ENCODE measurements at regions not wholly inside any gene's neighbourhood (a gene's known extent, or its start where the extent isn't known, plus 50 kb on each side); places are given as distances from the start of the nearest gene placed in this dataset.
A peak's percentile ranks its signal among the peaks of the same experiment; 100 is the strongest.

- TF ChIP-seq CTCF (IDR thresholded peaks at IDR 0.05; ENCODE audit: low read depth, low read length): no peak
- Histone ChIP-seq H3K9me3 (ENCODE audit: low read depth) (no peaks in the 10 kb centered on the region), H3K27ac (no peak overlapping the region), H3K4me3 (no peak overlapping the region), H3K4me1 (ENCODE audit: low read depth) (no peaks in the 10 kb centered on the region), H3K36me3 (no peaks in the 10 kb centered on the region), H3K27me3 (no peaks in the 10 kb centered on the region)
- no peak for DNase-seq (ENCODE audit: low read depth in 1 of 2, low spot score in 1 of 2)
Measured at GRCh38 chr14:30440961-30441360, 118.0 kb upstream of the G2E3 start.

GRCh38 chr14:30443368-30444007 lies 115.5 kb upstream of the G2E3 start:
- H3K4me3 ChIP-seq: no peak overlapping the region
- H3K27ac ChIP-seq: no peak overlapping the region
- no peaks in the 10 kb centered on the region for H3K9me3 ChIP-seq (ENCODE audit: low read depth)
- peak; percentile 53 to 66 for DNase-seq (ENCODE audit: low read depth in 1 of 2, low spot score in 1 of 2)
- no peaks in the 10 kb centered on the region for H3K36me3 ChIP-seq
- TF ChIP-seq CTCF (IDR thresholded peaks at IDR 0.05; ENCODE audit: low read depth, low read length): peak; percentile 50
- H3K4me1 ChIP-seq (ENCODE audit: low read depth): no peaks in the 10 kb centered on the region
- no peaks in the 10 kb centered on the region for H3K27me3 ChIP-seq

- no peak overlapping the region for H3K27ac ChIP-seq
- H3K36me3 ChIP-seq: no peaks in the 10 kb centered on the region
- H3K4me3 ChIP-seq: no peak overlapping the region
- H3K4me1 ChIP-seq (ENCODE audit: low read depth): no peaks in the 10 kb centered on the region
- no peak for DNase-seq (ENCODE audit: low read depth in 1 of 2, low spot score in 1 of 2)
- no peak for TF ChIP-seq CTCF (IDR thresholded peaks at IDR 0.05; ENCODE audit: low read depth, low read length)
- no peaks in the 10 kb centered on the region for H3K27me3 ChIP-seq
- H3K9me3 ChIP-seq (ENCODE audit: low read depth): no peaks in the 10 kb centered on the region
Measured at GRCh38 chr14:30444451-30444850, 114.5 kb upstream of the G2E3 start.

GRCh38 chr14:30445011-30445793 lies 113.8 kb upstream of the G2E3 start:
- no peaks in the 10 kb centered on the region for H3K36me3 ChIP-seq
- no peaks in the 10 kb centered on the region for H3K9me3 ChIP-seq (ENCODE audit: low read depth)
- no peak overlapping the region for H3K27ac ChIP-seq
- H3K4me1 ChIP-seq (ENCODE audit: low read depth): peaks cover 6% of the 10 kb centered on the region
- no peak for TF ChIP-seq CTCF (IDR thresholded peaks at IDR 0.05; ENCODE audit: low read depth, low read length)
- H3K27me3 ChIP-seq: no peaks in the 10 kb centered on the region
- DNase-seq (ENCODE audit: low read depth in 1 of 2, low spot score in 1 of 2): no peak
- H3K4me3 ChIP-seq: no peak overlapping the region

- TF ChIP-seq CTCF (IDR thresholded peaks at IDR 0.05; ENCODE audit: low read depth, low read length): no peak
- no peaks in the 10 kb centered on the region for H3K9me3 ChIP-seq (ENCODE audit: low read depth)
- H3K27me3 ChIP-seq: no peaks in the 10 kb centered on the region
- no peak overlapping the region for H3K27ac ChIP-seq
- DNase-seq (ENCODE audit: low read depth in 1 of 2, low spot score in 1 of 2): no peak
- peaks cover 11% of the 10 kb centered on the region for H3K4me1 ChIP-seq (ENCODE audit: low read depth)
- no peaks in the 10 kb centered on the region for H3K36me3 ChIP-seq
- no peak overlapping the region for H3K4me3 ChIP-seq
Measured at GRCh38 chr14:30445852-30446251, 113.1 kb upstream of the G2E3 start.
